Esophagus (tissue), 2 donors: ENCODE measurements at regions not wholly inside any gene's neighbourhood (a gene's known extent, or its start where the extent isn't known, plus 50 kb on each side); places are given as distances from the start of the nearest gene placed in this dataset.
"Not testable (repeated sequence)": the region's sequence is repeated elsewhere in the genome, so short reads cannot be mapped to it uniquely, and the experiment has no call there.

Source experiments
- H3K27ac ChIP-seq, 2 donors: one replicate each; pipeline ENCODE4 v1.5.1; 2013; ENCODE audit warnings: low read depth in 2 of 2, mild to moderate bottlenecking in 2 of 2, inconsistent platforms in 1 of 2, low read length in 1 of 2, moderate library complexity in 1 of 2
- H3K27me3 ChIP-seq, 2 donors: one replicate each; pipeline ENCODE4 v1.6.1; 2013; ENCODE audit warnings: low read length in 2 of 2, control low read depth in 1 of 2, mild to moderate bottlenecking in 1 of 2; ENCODE audit not compliant: insufficient read depth in 2 of 2, control insufficient read depth in 1 of 2
- H3K36me3 ChIP-seq, 2 donors: one replicate each; pipeline ENCODE4 v1.6.1; 2013; ENCODE audit warnings: low read length in 1 of 2; ENCODE audit not compliant: control insufficient read depth in 2 of 2, insufficient read depth in 2 of 2
- H3K4me1 ChIP-seq, 2 donors: one replicate each; pipeline ENCODE4 v1.6.1; 2013; ENCODE audit warnings: low read length in 1 of 2; ENCODE audit not compliant: control insufficient read depth in 2 of 2, insufficient read depth in 2 of 2
- H3K4me3 ChIP-seq, 2 donors: one replicate each; pipeline ENCODE4 v1.5.1; 2013; ENCODE audit warnings: low read length in 2 of 2, mild to moderate bottlenecking in 2 of 2, low read depth in 1 of 2, moderate library complexity in 1 of 2
- H3K9me3 ChIP-seq, 2 donors: one replicate each; pipeline ENCODE4 v1.6.1; 2013; ENCODE audit warnings: mild to moderate bottlenecking in 2 of 2, low read depth in 1 of 2, low read length in 1 of 2, moderate library complexity in 1 of 2; ENCODE audit not compliant: control insufficient read depth in 2 of 2, insufficient read depth in 1 of 2
- WGBS, 2 donors: extraction: QIAGEN DNeasy Blood & Tissue Kit; methylation state at CpG; one replicate each; pipeline ENCODE4 v1.1.7; 2013; 5-methylcytosine and 5-hydroxymethylcytosine counted together
- donor health status: healthy with polysubstance abuse.
- donor health status: Bipolar disorder and iron deficiency.

DNA sequence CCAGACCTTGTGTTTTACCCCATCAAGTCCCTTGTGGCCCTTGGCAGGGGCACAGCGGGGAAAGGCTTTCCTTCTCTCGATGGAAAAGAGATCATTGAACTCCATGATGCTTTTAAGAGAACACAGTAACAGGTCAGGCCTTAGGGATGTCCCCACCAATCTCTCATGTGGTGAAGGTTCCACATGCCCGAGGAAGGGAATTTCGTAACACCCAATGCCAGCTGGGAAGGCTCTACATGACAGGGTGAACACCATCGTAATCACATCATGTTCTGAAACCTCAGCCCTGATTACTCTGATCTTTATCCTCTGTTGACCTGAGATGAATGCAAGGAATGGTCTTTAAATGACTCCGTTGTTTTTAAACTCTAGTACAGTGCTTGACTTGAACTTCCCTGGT, 105.5 kb upstream of the SPAG17 start:
- Histone ChIP-seq H3K9me3 (no peaks in the 10 kb centered on the region), H3K4me3 (no peak overlapping the region), H3K36me3 (no peaks in the 10 kb centered on the region), H3K27ac (no peak overlapping the region), H3K4me1 (peaks cover 0 to 2% of the 10 kb centered on the region in 2 donors), H3K27me3 (no peaks in the 10 kb centered on the region)
- 78 to 80% methylated on average over 6 of the region's 6 CpGs for WGBS, 2 donors

DNA sequence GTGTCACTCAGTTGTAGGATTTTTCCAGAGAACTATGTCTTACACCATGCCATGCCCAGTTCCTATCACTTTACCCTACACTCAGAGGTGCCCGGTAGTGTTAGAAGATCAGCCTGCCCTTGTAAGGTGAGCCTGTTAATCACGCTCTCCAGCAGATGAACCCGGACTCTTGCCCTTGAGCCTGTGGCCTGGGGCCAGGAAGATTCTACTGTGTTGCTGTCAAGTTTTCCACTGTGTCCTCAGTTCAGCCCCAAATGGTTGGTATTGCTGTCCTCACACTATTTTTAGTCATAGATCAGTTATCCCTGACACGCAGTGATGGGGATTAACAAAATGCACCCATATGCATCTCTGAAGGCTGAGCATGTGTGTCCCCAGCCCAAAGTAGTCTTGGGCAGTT, 105.0 kb upstream of the SPAG17 start:
- Histone ChIP-seq H3K27ac (no peak overlapping the region), H3K27me3 (no peaks in the 10 kb centered on the region), H3K36me3 (no peaks in the 10 kb centered on the region), H3K4me3 (no peak overlapping the region), H3K9me3 (no peaks in the 10 kb centered on the region), H3K4me1 (peaks cover 0 to 2% of the 10 kb centered on the region in 2 donors)
- WGBS, 2 donors, result 69 to 81% methylated on average over 4 of the region's 4 CpGs

DNA sequence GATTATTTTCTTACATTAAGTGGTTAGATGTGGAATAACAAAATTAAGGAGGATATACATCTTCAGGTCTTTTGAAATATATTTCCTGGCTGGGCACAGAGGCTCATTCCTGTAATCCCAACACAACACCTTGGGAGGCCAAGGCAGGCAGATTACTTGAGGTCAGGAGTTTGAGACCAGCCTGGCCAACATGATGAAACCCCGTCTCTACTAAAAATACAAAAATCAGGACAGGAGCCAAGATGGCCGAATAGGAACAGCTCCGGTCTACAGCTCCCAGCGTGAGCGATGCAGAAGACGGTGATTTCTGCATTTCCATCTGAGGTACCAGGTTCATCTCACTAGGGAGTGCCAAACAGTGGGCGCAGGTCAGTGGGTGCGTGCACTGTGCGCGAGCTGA, 95.6 kb upstream of the SPAG17 start:
- H3K4me3 ChIP-seq, H3K4me1 ChIP-seq, H3K36me3 ChIP-seq, H3K9me3 ChIP-seq, H3K27ac ChIP-seq, H3K27me3 ChIP-seq: not testable (repeated sequence)
- WGBS, 2 donors, result 84 to 89% methylated on average over 10 of the region's 10 CpGs

DNA sequence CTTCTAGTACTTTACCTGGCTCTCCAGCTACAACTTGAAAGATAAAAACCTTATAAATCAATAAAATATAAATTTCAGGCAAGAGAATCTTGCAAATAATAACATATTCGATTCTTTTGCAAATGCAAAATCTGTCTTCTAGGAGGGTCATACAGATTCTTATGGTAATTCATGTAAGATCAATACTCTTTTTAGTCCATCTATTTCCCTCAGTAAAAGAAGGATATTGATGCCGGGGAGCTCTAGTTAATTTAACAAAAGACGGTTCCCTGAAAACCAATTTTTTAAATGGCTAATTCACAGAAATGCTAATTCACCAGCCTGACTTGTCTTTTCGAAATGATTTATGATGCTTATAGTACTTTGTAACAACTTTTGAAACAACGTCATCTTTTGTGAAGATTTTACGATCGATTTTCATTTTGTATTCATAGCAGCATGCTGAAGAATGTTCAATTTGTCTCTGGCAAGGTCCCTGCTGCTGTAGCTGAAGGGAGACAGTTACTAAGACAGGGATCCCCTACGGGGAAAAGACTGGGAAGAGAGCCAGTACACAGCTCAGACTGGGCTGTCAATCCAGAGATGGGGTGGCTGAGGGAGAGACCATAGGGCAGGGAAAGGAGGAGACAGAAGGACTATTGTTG, 90.6 kb upstream of the SPAG17 start:
- H3K36me3 ChIP-seq, result no peaks in the 10 kb centered on the region
- no peaks in the 10 kb centered on the region for H3K27me3 ChIP-seq
- H3K4me1 ChIP-seq, result no peaks in the 10 kb centered on the region
- WGBS, 2 donors, result 64% methylated on average over 8 of the region's 8 CpGs
- H3K27ac ChIP-seq, result no peak overlapping the region
- no peaks in the 10 kb centered on the region for H3K9me3 ChIP-seq
- no peak overlapping the region for H3K4me3 ChIP-seq

DNA sequence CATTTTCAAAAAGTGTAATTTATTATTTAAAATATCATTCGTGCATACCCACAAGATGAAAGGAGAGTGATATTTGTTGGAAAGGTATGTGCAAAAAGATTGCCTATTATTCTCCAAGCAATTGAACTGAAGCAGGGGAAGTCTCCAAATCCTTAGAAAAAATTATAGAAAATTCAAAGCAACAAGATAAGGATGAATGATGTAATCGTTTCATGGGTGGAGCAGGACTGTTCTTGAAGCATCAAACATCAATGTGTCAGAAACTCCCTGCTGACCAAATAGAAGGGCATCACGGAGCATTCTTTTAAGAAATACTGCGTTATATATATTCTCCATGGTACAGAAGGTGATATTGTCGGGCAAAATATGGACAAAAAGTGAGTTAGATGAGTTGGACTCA, 87.9 kb upstream of the SPAG17 start:
- no peaks in the 10 kb centered on the region for H3K36me3 ChIP-seq
- H3K27ac ChIP-seq, result no peak overlapping the region
- H3K4me3 ChIP-seq, result no peak overlapping the region
- WGBS, 2 donors, result 65 to 77% methylated on average over 5 of the region's 5 CpGs
- H3K27me3 ChIP-seq, result no peaks in the 10 kb centered on the region
- no peaks in the 10 kb centered on the region for H3K4me1 ChIP-seq
- no peaks in the 10 kb centered on the region for H3K9me3 ChIP-seq

DNA sequence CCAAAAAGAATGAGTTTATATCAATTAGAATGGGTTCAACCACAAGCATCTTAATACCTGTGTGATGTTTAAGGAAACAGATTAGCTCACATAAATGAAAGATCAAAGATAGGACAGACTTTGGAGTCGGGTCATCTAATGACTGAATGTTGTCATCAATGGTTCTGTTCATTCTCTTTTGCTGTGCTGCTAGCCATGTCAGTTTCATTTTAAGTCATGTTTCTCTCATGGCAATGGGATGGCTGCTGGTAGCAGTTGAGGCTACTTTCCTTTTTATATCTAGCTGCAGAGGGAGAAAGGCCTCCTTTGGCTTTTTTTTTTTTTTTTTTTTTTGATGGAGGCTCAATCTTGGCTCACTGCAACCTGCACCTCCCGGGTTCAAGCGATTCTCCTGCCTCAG, 86.9 kb upstream of the SPAG17 start:
- 89 to 91% methylated on average over 3 of the region's 3 CpGs for WGBS, 2 donors
- no peak overlapping the region for H3K27ac ChIP-seq
- no peaks in the 10 kb centered on the region for H3K36me3 ChIP-seq
- no peaks in the 10 kb centered on the region for H3K27me3 ChIP-seq
- H3K4me3 ChIP-seq, result no peak overlapping the region
- H3K4me1 ChIP-seq, result no peaks in the 10 kb centered on the region
- no peaks in the 10 kb centered on the region for H3K9me3 ChIP-seq

DNA sequence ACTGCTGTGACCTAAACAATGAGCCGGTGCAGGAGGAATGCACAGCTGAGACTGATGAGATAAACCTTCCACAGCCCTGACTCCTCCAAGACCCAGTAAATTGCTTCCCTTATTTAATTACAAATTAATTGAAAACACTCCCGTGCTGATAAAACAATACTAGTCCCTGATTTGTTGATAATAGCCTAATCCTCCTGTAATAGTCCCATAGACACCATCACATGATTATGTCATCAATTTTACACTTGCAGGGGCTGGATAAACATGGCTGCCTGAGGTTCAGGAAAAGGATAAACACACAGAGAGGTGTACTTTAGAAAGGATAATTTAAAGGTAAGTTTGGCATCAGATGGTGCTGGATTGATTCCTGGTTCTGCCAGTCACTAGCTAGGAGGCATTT, 84.6 kb upstream of the SPAG17 start:
- no peak overlapping the region for H3K4me3 ChIP-seq
- no peaks in the 10 kb centered on the region for H3K36me3 ChIP-seq
- 49 to 52% methylated on average over 2 of the region's 2 CpGs for WGBS, 2 donors
- no peaks in the 10 kb centered on the region for H3K4me1 ChIP-seq
- no peaks in the 10 kb centered on the region for H3K27me3 ChIP-seq
- H3K27ac ChIP-seq, result no peak overlapping the region
- H3K9me3 ChIP-seq, result no peaks in the 10 kb centered on the region

DNA sequence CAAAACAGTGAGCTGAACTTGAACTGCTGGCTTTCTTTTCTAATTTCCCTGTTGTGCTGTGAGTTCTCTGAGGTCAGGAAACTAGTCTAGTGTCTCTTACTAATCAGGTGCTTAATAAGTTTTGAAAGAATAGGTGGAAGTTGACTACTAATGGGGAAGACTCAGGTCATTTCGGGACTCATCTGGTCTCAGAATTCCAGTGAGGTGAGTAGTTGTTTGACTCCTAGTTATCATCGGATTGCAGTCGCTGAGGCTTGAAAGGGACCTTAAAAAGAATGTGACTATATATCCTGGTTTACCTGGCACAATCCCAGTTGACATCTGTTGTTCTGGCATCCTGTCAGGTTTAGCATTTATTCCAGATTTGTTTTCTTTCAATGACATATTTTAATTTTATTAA, 81.4 kb upstream of the SPAG17 start:
- WGBS, 2 donors, result 53 to 79% methylated on average over 3 of the region's 3 CpGs
- H3K4me1 ChIP-seq, result no peaks in the 10 kb centered on the region
- no peaks in the 10 kb centered on the region for H3K9me3 ChIP-seq
- H3K27me3 ChIP-seq, result no peaks in the 10 kb centered on the region
- H3K36me3 ChIP-seq, result no peaks in the 10 kb centered on the region
- no peak overlapping the region for H3K27ac ChIP-seq
- no peak overlapping the region for H3K4me3 ChIP-seq

DNA sequence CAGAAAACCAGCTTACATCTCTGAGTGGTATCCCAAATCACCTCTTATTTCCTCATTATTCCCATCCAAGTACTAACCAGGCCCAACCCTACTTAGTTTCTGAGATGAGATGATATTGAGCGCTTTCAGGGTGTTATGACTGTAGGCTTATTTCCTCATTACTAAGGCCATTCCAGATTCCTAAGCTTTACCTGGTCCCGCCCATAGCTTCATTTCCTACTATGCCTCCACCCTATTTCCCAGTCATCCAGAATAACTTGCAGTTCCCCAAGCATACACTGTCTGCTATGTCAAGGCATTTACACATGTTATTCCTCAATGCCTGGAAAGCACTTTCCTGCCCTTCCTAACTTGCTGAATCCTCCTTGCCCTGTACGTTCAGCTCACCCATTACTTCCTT, 79.3 kb upstream of the SPAG17 start:
- H3K36me3 ChIP-seq, result no peaks in the 10 kb centered on the region
- no peaks in the 10 kb centered on the region for H3K4me1 ChIP-seq
- WGBS, 2 donors, result 86 to 88% methylated on average over 3 of the region's 3 CpGs
- no peaks in the 10 kb centered on the region for H3K27me3 ChIP-seq
- no peak overlapping the region for H3K27ac ChIP-seq
- no peak overlapping the region for H3K4me3 ChIP-seq
- no peaks in the 10 kb centered on the region for H3K9me3 ChIP-seq

DNA sequence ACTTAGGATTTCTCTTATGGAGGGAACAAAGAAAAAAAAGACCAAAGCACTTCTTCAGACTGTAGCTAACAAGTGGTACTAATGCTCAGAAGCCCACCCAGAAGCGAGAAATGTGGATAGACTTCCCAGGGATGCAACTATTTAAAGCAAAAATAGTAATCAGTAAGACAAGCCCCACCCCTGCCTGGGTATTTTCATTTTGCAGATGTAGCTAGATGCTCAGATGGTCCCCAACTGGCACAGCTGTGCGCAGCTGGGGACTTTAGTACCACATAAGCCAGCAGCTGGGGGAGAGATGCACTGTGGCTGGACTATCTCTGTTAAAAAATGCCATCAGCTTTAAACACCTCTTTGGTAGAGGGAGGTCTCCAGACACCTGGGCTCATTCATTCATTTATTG, 77.8 kb upstream of the SPAG17 start:
- H3K4me1 ChIP-seq, result no peaks in the 10 kb centered on the region
- H3K36me3 ChIP-seq, result no peaks in the 10 kb centered on the region
- H3K27me3 ChIP-seq, result no peaks in the 10 kb centered on the region
- WGBS, 2 donors, result 81 to 83% methylated on average over 2 of the region's 2 CpGs
- H3K9me3 ChIP-seq, result no peaks in the 10 kb centered on the region
- no peak overlapping the region for H3K4me3 ChIP-seq
- no peak overlapping the region for H3K27ac ChIP-seq
